GM19328 (cell line): ENCODE measurements at regions not wholly inside any gene's neighbourhood (a gene's known extent, or its start where the extent isn't known, plus 50 kb on each side); places are given as distances from the start of the nearest gene placed in this dataset.

Experiments
- ATAC-seq: cut with Tn5 transposase; IDR thresholded peaks from one replicate; pipeline ENCODE4 v1.9.1; 2021; ENCODE audit warnings: mild to moderate bottlenecking, moderate library complexity; ENCODE audit not compliant: unreplicated experiment

GRCh38 chr10:123585477-123586445, 80.4 kb upstream of the GPR26 start:
- ATAC-seq = no peak

DNA sequence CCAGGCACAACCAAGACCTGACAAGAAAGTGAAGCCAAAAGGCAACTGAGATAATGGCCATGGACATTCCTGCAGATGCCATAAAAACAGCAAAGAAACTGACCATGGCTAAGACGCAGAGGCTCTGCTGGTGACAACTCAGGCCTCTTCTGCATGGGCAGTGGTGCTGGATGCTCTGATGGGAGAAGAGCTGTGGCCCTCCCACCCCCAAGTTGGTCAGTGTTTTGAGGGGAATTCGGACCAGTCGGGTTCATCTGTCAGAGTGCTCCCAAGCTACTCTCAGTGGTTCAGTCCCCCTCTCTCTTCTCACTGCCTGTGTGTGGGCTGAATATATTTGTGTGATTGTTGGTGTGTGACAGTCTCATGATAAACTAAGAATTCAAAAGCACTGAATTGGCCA, 79.0 kb upstream of the GPR26 start:
- ATAC-seq = no peak

DNA sequence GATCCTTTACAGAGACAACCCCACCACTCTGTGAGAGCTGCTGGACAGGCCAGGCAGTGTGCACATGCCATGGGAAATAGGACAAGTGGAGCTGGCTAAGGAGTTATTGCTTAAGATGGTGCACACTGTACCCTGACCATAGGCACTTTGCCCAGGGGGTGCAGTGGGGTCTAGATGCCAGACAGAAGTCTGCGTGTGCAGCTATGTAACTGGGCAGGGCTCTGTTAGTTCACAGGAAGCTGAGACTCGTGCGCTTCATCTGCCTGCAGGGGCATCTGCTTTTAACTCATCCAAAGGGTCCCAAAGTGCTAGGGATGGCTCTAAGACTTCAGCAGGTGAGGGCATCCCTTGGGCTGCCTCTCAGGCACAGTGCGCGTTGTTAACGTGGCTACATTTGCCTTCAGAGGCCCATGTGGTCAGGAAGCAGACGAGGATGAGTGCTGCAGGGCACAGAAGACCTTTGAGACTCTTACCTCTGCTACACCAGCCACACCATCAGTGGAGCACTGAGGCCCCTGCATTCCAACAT, 77.7 kb upstream of the GPR26 start:
- no peak for ATAC-seq

- no peak for ATAC-seq
Observed at GRCh38 chr10:123595661-123596060, 70.5 kb upstream of the GPR26 start.

DNA sequence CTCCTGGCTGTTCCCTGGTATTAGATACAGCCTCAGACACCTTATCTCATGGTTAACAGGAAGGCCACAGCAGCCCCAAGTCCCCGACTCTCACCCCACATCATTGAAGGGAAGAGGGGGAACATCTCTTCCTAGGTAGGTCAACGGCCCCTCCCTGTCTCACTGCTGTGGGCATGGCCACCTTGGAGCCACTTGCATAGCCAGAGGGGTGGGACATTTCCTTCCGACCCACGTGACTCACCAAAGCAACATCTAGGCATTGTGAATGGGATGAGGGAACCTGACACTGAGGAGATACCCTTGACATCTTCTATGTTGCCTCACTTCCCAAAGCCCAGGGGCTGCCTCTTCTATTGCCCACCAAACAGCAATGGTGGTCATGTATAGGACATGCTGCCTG, 68.5 kb upstream of the GPR26 start:
- ATAC-seq = no peak

DNA sequence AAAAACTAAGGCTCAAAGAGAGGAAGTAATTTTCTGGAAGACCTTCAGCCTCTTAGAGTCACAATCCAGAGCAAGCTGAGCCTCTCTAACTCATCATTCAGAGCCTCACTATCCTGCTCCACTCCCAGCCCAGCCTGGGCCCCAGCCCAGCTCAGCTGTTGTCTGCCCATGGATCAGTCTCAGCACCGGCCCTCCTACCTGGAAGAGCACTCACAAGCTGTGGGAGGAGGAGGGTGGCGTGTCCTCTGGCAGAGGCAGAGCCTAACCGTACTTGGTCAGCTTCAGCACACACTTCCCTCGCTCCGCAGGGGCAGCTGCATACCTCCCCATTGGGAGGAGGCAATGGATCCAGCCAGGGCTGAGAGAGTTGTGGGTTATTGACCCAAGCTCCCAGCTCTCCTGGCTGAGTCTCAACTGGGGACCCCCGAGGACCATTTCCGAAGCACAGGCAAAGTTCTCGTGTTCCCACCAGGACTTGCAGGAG, 66.7 kb upstream of the GPR26 start:
- ATAC-seq = no peak

DNA sequence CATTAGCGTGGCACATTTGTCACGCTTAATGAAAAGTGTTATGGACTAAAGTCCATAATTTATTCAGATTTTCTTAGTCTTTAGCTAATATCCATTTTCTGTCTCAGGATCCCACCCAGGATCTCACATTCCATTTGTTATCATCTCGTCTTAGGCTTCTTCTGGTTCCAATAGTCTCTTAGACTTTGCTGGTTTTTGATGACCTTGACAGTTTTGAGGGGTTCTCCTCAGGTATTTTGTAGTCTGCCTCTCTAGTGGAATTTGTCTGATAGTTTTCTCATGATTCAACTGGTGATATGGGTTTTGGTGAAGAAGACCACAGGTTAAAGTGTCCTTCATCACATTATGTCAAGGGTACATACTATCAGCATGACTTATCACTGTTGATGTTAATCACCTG, 66.0 kb upstream of the GPR26 start:
- no peak for ATAC-seq

- no peak for ATAC-seq
Observed at GRCh38 chr10:123603130-123603529, 63.0 kb upstream of the GPR26 start.

- no peak for ATAC-seq
Observed at GRCh38 chr10:123604506-123604905, 61.6 kb upstream of the GPR26 start.

DNA sequence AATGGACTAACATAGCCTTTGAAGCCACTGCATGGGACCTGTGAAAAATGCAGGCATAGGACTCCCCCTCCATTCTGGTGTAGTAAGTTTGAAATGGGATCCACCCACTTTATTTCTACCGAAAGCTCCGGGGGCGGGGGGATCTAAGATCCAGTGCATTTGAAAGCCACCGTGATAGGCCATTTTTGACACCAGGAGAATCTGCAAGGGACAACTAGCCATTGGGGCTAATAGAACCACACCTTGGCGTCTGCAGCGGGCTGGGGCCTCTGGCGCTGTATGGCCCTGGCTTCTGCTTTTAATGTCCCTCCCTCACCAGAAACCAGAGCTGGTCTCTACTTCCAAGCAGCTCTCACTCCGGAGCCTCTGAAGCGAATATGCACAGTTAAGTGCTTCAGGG, 60.1 kb upstream of the GPR26 start:
- ATAC-seq = no peak

DNA sequence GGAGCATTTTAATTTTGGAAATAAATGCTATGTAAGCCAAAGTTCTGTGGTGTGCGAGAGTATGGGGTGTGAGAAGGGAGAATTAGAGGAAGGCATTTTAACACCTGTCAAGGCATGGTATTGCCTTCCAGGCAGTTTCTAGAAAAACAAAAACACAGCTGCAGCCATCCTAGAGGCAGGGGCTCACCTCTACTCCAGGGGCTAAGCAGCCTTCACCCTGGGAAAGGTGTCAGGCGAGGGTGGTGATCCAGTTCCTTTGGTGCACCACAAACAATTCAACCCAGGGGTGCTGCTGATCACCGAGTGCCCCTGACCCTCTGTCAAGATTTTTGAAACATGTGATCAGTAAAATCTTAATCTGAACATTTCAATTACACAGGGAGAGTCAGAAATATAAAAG, 59.2 kb upstream of the GPR26 start:
- ATAC-seq = no peak

DNA sequence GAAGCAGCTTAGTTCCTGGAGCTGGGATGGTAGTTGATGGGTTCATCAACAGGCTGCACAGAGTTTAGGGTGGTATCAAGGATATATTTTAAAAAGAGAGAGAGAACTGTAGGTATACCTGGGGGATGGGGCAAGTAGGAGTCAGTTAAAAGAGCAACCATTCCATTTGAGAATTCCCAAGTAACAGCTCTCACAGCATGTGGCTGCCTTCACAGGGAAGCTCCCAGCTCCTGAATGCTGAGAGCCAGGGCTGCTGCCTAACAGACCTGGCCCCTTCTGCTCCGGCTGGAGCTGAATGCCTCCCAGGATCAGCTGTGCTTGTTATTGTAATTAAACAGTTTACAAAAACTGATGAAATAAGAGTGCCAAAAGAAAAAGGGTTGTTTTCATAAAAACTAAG, 58.8 kb upstream of the GPR26 start:
- ATAC-seq = no peak

DNA sequence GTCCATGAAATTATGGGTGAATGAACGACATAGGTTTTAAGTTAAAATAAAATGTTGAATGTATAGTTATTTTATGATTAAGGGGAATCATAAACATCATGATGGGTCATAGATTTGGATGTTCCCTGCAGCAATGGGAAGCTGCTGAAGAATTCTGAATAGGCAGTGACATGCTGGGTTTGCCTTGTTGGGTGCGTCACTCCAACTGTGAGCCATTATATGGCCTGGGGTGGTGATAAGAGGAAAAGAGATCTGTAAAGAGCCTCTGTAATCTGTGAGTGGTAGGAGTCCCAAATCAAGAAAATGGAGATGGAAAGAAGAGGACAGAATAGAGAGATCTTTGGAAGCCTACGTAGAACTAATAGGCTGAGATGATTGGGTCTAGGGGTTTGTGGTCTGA, 58.1 kb upstream of the GPR26 start:
- ATAC-seq = no peak

DNA sequence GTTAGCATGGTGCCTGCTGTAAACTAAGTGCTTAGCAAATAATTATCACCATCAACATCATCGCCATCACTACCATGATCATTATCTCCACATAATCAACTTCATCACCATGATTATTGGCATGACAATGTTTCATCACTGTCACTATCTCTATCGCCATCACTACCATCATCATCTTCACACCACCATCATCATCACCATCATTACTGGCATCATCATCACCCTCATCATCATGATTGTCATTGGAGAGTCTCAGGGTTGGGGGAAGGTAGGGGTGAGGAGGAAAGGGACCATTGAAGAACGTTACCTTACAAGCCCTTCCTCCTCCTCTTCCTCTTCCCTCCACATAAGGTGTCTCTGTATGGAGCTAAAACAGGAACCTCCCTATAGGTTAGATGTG, 54.9 kb upstream of the GPR26 start:
- ATAC-seq = no peak

- no peak for ATAC-seq
Observed at GRCh38 chr10:123611876-123612275, 54.3 kb upstream of the GPR26 start.

- no peak for ATAC-seq
Observed at GRCh38 chr10:123613346-123613850, 52.8 kb upstream of the GPR26 start.

- ATAC-seq = no peak
Observed at GRCh38 chr10:123614888-123615287, 51.3 kb upstream of the GPR26 start.
